SK-N-SH (cell line): ENCODE measurements at regions not wholly inside any gene's neighbourhood (a gene's known extent, or its start where the extent isn't known, plus 50 kb on each side); places are given as distances from the start of the nearest gene placed in this dataset.
A peak's percentile ranks its signal among the peaks of the same experiment; 100 is the strongest.

Experiments
- CTCF ChIA-PET: fragments of 300-600, 350-600 bp; formaldehyde crosslinking; extraction: SDS; loops from one replicate; lab custom pipeline; 2021; lab: Yijun Ruan, JAX
- POLR2A ChIA-PET: fragments of 350-600 bp; sonication (Branson Sonifier 250); formaldehyde crosslinking; extraction: SDS; loops from one replicate; lab custom pipeline; 2020; ENCODE audit warnings: antibody characterized with exemption, inconsistent platforms; lab: Yijun Ruan, JAX
- DNase-seq: peaks from one replicate; pipeline ENCODE4 v3.0.0; 2012
- H2AFZ ChIP-seq: fragments of 200-600 bp; sonication (generic); 2 replicates; pipeline ENCODE4 v1.8.1; 2016; ENCODE audit warnings: antibody characterized with exemption, mild to moderate bottlenecking, low read depth
- H3F3A ChIP-seq: fragments of 200-600 bp; sonication (generic); replicated peaks from 2 replicates; pipeline ENCODE3; 2016; ENCODE audit warnings: antibody characterized with exemption, mild to moderate bottlenecking; ENCODE audit not compliant: insufficient read depth
- H3K27ac ChIP-seq, 2 experiments: fragments of 200-500 bp in 1 of 2; fragments of 200-600 bp in 1 of 2; sonication (Bioruptor generic) in 1 of 2; sonication (generic), shearing (Covaris generic) in 1 of 2; 2 replicates each; pipeline versions ENCODE4 v1.5.1 to v1.6.1; 2014 to 2016; ENCODE audit warnings: low read depth in 2 of 2, inconsistent platforms in 1 of 2, low read length in 1 of 2, mild to moderate bottlenecking in 1 of 2, mixed read lengths in 1 of 2
- H3K27me3 ChIP-seq: fragments of 200-600 bp; sonication (generic), shearing (Covaris generic); 2 replicates; pipeline ENCODE4 v1.6.1; 2016; ENCODE audit warnings: mixed run types; ENCODE audit not compliant: insufficient read depth
- H3K36me3 ChIP-seq, 2 experiments: fragments of 200-500 bp in 1 of 2; fragments of 200-600 bp in 1 of 2; sonication (Bioruptor generic) in 1 of 2; sonication (generic) in 1 of 2; replicated peaks in 1 of 2; 2 replicates each; pipeline versions ENCODE3 to v1.5.1; 2014 to 2016; ENCODE audit warnings: low read length in 1 of 2, mild to moderate bottlenecking in 1 of 2; ENCODE audit not compliant: insufficient read depth in 2 of 2, control insufficient read depth in 1 of 2
- H3K4me1 ChIP-seq, 2 experiments: fragments of 200-500 bp in 1 of 2; fragments of 200-600 bp in 1 of 2; sonication (Bioruptor generic) in 1 of 2; sonication (generic), shearing (Covaris generic) in 1 of 2; 2 replicates each; pipeline versions ENCODE4 v1.5.1 to v1.6.1; 2014 to 2016; ENCODE audit warnings: low read depth in 1 of 2, low read length in 1 of 2, mixed run types in 1 of 2; ENCODE audit not compliant: insufficient read depth in 2 of 2, control insufficient read depth in 1 of 2
- H3K4me2 ChIP-seq: fragments of 200-600 bp; sonication (generic), shearing (Covaris generic); 2 replicates; pipeline ENCODE4 v1.6.1; 2017; ENCODE audit warnings: mixed run types
- H3K4me3 ChIP-seq, 2 experiments: fragments of 200-500 bp in 1 of 2; fragments of 200-600 bp in 1 of 2; sonication (Bioruptor generic) in 1 of 2; sonication (generic), shearing (Covaris generic) in 1 of 2; 2 replicates each; pipeline versions ENCODE4 v1.5.1 to v1.8.1; 2014 to 2016; ENCODE audit warnings: low read depth in 2 of 2, inconsistent platforms in 1 of 2, low read length in 1 of 2, mild to moderate bottlenecking in 1 of 2, mixed read lengths in 1 of 2, moderate library complexity in 1 of 2
- H3K79me2 ChIP-seq: fragments of 200-600 bp; sonication (generic); 2 replicates; pipeline ENCODE4 v1.8.1; 2017; ENCODE audit warnings: mild to moderate bottlenecking; ENCODE audit not compliant: insufficient read depth
- H3K9ac ChIP-seq: fragments of 200-600 bp; sonication (generic); 2 replicates; pipeline ENCODE4 v1.6.1; 2017; ENCODE audit warnings: mixed run types
- H3K9me2 ChIP-seq: fragments of 200-600 bp; sonication (generic); 2 replicates; pipeline ENCODE4 v1.6.1; 2017; ENCODE audit warnings: mixed run types
- H3K9me3 ChIP-seq: fragments of 200-600 bp; sonication (generic); 2 replicates; pipeline ENCODE4 v1.6.1; 2017; ENCODE audit warnings: mixed run types, mild to moderate bottlenecking, moderate library complexity
- H4K20me1 ChIP-seq: fragments of 200-600 bp; sonication (generic); 2 replicates; pipeline ENCODE4 v1.6.1; 2017; ENCODE audit warnings: mild to moderate bottlenecking, mixed run types; ENCODE audit not compliant: insufficient read depth
- CHD2 ChIP-seq: fragments of 150-350 bp; IDR thresholded peaks from 2 replicates; pipeline ENCODE4 v1.6.1; 2018; ENCODE audit warnings: low read length; ENCODE audit not compliant: partially characterized antibody
- MEF2A ChIP-seq: IDR thresholded peaks from 2 replicates; pipeline ENCODE4 v1.4.0; 2012; ENCODE audit warnings: low read depth, borderline replicate concordance
- PBX3 ChIP-seq: IDR thresholded peaks from 2 replicates; pipeline ENCODE4; 2012
- TAF1 ChIP-seq: IDR thresholded peaks from 2 replicates; pipeline ENCODE4 v1.6.1; 2012; ENCODE audit warnings: low read depth, mild to moderate bottlenecking, low read length, moderate library complexity, borderline replicate concordance
- TCF12 ChIP-seq: IDR thresholded peaks from 2 replicates; pipeline ENCODE4 v1.4.0; 2012
- TEAD4 ChIP-seq: IDR thresholded peaks from 2 replicates; pipeline ENCODE4 v1.4.0; 2012; ENCODE audit warnings: mild to moderate bottlenecking, borderline replicate concordance; ENCODE audit not compliant: insufficient read depth
- USF2 ChIP-seq: fragments of 150-350 bp; IDR thresholded peaks from 2 replicates; pipeline ENCODE4 v1.6.1; 2017; ENCODE audit warnings: antibody characterized with exemption, low read length, low read depth, borderline replicate concordance
- ZBTB33 ChIP-seq: IDR thresholded peaks from 2 replicates; pipeline ENCODE4 v1.4.0; 2012; ENCODE audit warnings: low read depth, borderline replicate concordance
- WGBS: methylation state at CpG from one replicate; pipeline ENCODE4 v1.1.6; 2017; ENCODE audit warnings: low lambda C conversion rate; 5-methylcytosine and 5-hydroxymethylcytosine counted together

GRCh38 chr13:91135968-91136367 is 211.5 kb upstream of the MIR17HG start:
- TF ChIP-seq PBX3 (0 out of 2 replicates have a peak, but pooled peaks have one; percentile 40), USF2 (no peak)
- Histone ChIP-seq H3K9me3 (no peaks in the 10 kb centered on the region), H3K79me2 (no peaks in the 10 kb centered on the region), H3F3A (no peaks in the 10 kb centered on the region), H4K20me1 (no peaks in the 10 kb centered on the region), H3K9me2 (no peaks in the 10 kb centered on the region), H3K27me3 (no peaks in the 10 kb centered on the region), H3K4me2 (no peak overlapping the region), H3K36me3 (no peaks in the 10 kb centered on the region), H3K9ac (no peak overlapping the region), H3K4me1 (peaks cover 0 to 2% of the 10 kb centered on the region in 2 experiments; a peak in 2 of 4 replicates), H3K27ac (peak overlapping the region in 1 of 2 experiments; percentile 43; a peak in 1 of 4 replicates), H3K4me3 (no peak overlapping the region), H2AFZ (no peak overlapping the region)
- DNase-seq = no peak
- ChIA-PET POLR2A (no interaction called here), CTCF (interaction anchor here (1.0 to 6.4 kb wide), 6 partner anchors 10 to 112 kb away, joined by 3 to 79 read pairs (median 14); no protein-coding TSS in a partner anchor)

GRCh38 chr13:91136806-91137205 is 210.7 kb upstream of the MIR17HG start:
- TF ChIP-seq TCF12 = no peak
- no peak for TF ChIP-seq TAF1
- TF ChIP-seq CHD2 = no peak
- TF ChIP-seq TEAD4 = no peak
- no peak for TF ChIP-seq MEF2A
- no peak for TF ChIP-seq ZBTB33
- 86% methylated on average over 2 of the region's 2 CpGs for WGBS
- no peak overlapping the region for H2AFZ ChIP-seq
- no peak overlapping the region for H3K4me3 ChIP-seq
- ChIA-PET CTCF (interaction anchor here (2.0 to 6.4 kb wide), 4 partner anchors 20 to 111 kb away, joined by 8 to 79 read pairs (median 36); no protein-coding TSS in a partner anchor), POLR2A (no interaction called here)
- no peak overlapping the region; a peak in 1 of 4 replicates for H3K27ac ChIP-seq
- H3K4me1 ChIP-seq = peaks cover 0 to 6% of the 10 kb centered on the region in 2 experiments; a peak in 2 of 4 replicates
- H3K9me3 ChIP-seq = no peaks in the 10 kb centered on the region
- no peak overlapping the region for H3K9ac ChIP-seq
- no peaks in the 10 kb centered on the region for H3K36me3 ChIP-seq
- H3K79me2 ChIP-seq = no peaks in the 10 kb centered on the region
- H3K9me2 ChIP-seq = no peaks in the 10 kb centered on the region
- H3K4me2 ChIP-seq = no peak overlapping the region
- no peaks in the 10 kb centered on the region for H3K27me3 ChIP-seq
- no peaks in the 10 kb centered on the region for H3F3A ChIP-seq
- H4K20me1 ChIP-seq = no peaks in the 10 kb centered on the region
- no peak for DNase-seq
